LoVo (cell line): ENCODE measurements at regions not wholly inside any gene's neighbourhood (a gene's known extent, or its start where the extent isn't known, plus 50 kb on each side); places are given as distances from the start of the nearest gene placed in this dataset.
"Not testable (repeated sequence)": the region's sequence is repeated elsewhere in the genome, so short reads cannot be mapped to it uniquely, and the experiment has no call there.

Source experiments
- DNase-seq: peaks from one replicate; pipeline ENCODE4 v3.0.0-alpha.2; 2016; ENCODE audit warnings: low spot score

GRCh38 chr5:6108981-6109825 lies 269.1 kb downstream of the MED10 start:
- DNase-seq = no peak

DNA sequence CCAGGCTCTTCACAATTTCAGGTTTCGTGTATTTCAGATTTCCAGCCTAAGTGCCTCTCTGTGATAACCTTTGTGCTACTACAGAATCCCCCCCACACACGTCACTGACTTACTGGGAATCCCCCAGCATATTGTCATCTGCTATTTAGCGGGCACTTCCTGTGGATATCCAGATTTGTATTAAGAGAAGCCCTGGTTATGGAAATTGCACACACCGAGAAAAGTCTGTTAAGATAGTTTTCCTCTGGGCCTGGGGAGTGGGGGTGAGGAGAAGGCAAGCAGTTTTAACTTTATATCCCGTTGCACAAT lies 269.9 kb downstream of the MED10 start:
- no peak for DNase-seq

GRCh38 chr5:6107675-6108539 lies 270.4 kb downstream of the MED10 start:
- DNase-seq = no peak

GRCh38 chr5:6106756-6107155 lies 271.6 kb downstream of the MED10 start:
- DNase-seq = no peak

DNA sequence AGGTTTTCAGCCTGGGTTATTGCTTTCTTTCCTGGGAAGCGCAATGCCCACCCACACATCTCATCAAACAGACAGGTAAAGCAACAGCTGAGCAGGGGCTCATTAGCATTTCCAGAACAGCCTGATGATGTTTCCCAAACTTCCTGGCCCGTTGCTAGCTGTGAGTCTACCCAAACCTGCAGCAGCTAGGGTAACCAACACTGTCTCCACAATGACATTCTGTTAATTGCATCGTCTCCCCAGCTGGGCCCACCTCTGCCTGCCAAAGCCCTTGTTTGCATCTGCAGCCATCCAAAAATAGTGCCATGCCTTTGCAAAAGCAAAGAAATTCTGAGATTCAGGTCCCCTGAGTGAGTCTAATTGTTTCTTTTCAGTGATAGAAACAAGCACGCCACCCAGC lies 273.0 kb downstream of the MED10 start:
- DNase-seq = no peak

DNA sequence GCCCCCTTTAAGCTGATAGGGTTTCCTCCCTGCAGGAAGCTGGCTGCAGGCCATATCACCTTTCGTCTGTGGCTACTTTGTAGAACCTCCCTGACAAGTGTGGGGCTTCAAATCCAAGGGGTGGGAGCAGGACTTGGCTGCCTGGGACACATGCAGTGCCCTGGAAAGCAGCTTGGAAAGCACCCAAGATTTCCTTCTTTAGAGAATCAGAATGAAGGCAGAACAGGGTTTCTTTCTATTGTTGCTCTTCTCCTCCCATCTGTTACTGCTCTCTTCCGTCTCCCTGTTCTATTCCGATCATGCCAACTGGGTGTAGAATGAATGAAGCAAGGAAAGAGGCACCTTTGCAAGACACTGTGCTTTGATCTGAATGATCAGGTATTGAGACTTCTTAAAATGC lies 282.2 kb downstream of the MED10 start:
- no peak for DNase-seq

DNA sequence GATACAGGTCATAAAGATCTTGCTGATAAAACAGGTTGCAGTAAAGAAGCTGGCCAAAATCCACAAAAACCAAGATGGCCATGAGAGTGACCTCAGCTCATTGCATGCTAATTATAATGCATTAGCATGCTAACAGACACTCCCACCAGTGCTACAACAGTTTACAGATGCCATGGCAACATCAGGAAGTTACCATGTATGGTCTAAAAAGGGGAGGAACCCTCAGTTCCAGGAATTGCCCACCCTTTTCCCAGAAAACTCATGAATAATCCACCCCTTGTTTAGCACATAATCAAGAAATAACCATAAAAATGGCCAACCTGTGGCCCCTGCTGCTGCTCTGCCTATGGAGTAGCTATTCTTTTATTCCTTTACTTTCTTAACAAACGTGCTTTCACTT lies 284.2 kb downstream of the MED10 start:
- not testable (repeated sequence) for DNase-seq

DNA sequence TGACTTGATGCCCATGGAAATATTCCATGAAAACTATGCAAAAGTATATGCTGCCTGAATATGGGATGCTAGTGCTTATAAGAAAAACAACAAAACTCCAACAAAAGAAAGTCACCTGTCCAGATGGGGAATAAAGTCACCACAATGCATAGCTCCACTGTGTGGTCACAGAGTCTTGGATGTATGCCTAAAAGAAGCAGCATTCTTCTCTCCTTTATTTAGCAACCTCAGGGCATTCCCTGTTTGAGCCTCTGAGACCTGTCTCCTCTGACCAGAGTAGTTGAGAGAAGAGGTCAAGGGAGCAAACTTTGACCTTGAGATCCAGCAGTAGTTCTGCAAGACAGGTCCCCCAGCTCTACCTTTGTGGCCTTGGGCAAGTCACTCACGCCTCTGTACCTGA lies 287.5 kb downstream of the MED10 start:
- DNase-seq = no peak

- DNase-seq = no peak
These were observed 288.2 kb downstream of the MED10 start for GRCh38 chr5:6090079-6090654.

DNA sequence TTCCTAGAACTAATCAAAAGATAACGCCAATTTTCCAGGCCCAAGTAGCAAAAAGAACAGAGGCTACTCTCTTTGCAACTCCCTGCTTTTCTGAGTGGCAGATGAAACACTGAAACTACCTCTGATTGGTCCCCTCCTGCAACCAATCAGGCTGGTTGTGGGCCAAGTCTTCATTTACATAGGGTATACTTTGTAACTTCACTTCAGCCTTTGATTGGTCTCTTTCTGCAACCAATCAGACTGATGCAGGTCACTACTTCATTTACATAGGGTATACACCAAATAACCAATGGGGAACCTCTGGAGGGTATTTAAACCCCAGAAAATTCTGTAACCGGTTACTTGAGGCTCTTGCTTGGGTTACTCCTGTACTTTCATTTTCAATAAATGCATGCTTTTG lies 289.6 kb downstream of the MED10 start:
- no peak for DNase-seq

DNA sequence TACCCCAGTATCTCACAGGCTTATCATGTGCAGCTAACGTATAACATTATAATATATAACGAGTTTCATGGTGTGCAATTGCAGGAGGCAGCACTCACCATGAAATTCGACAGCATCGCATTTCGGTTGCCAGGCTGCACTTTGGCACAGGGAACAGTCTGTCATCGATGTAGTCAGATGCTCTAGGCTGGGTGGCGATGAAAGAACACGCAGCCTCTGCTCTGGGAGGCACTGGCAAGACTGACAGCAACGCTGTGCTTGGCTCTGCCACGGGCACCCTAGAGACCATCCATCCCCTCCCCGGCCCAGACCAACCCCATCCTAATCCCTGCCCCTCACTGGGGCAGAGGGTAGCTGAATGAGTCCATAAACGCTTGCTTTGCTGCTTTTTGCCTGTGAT lies 290.8 kb downstream of the MED10 start:
- DNase-seq = no peak

- no peak for DNase-seq
These were observed 291.5 kb downstream of the MED10 start for GRCh38 chr5:6086871-6087270.

GRCh38 chr5:6085341-6085860 lies 292.9 kb downstream of the MED10 start:
- DNase-seq = no peak

DNA sequence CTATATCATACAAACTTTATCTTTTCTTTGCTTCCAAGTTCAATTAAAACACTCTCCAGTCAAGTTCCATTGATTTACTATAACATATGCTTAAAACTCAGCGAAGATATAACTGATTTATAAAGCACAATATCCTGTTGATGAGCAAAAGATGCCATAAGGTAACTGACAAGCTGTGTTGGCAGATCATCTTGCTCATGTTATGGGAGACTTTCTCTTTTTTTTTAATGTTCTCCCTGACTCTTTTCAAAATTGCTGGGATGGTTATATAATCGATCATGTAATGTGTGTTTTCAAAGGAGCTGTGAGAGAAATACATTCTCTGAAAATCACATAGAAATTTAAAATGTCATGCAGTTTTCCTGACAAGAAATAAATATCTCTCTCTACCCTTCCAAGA lies 293.5 kb downstream of the MED10 start:
- DNase-seq = no peak

DNA sequence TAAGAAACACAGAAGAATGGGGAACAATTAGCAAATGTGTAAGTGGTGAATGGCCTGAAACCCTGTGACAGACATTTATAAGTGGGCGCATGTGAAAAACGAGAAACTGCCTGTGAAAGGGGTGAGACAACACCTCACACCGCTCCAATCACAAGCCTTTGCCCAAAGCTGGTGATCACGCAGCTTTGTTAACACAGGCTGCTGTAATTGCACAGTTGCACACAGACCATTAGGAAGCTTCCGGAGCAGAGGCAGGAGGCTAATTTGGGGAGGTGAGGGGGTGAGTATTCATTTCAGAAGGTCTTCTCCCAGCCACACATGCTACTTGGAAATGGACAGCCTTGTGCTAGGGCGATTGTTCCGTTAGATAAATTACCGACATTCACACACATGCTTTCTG lies 294.0 kb downstream of the MED10 start:
- DNase-seq = no peak

DNA sequence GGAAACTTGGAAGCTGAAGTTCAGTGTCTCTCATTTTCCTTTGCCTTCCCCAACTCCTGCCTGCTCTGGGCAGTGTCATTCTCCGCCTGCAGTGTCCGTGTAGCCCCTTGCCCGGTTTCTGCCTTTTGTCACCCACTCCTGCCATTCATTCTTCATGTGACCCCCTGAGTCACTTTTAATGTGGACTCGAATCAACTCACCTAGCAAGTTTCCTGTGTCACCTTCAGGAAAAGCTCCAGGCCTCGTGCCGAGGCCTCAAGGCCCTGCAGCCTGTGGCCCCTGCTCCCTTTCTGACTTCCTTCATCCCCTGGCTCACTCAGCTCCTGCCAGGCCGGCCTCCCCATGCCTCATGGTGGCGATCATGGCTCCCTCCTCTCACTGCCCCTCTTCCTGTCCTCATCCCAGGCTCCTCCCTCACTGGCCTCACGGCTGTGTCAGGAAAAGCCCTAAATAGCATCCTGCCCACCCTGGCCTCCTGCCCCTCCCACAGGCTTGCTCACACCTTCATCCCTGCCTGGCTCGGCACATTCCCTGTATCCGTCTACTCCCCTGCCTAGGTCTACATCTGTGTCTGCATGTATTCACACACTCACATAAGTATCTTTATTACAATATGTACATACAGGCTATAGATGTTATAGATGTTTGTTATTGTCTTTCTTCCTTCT lies 294.9 kb downstream of the MED10 start:
- DNase-seq = no peak

DNA sequence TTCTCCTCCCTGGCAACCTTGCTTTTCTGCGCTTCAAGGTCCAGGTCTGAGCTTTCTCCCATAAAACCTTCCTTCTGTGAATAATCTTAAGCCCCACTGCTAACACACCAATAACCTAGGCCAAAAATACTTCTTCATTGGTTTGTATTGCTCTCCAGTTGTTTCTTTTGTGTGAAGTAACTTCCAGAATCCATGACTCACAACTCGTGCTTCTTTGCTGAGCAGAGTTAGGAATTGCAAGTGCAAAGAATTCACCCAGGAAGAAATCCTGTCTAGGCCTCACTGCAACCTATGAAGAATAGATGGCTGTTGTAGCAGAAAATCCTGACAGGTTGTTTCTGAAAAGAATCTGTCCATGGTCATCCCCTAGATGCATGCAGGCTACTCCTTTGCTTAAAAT lies 295.7 kb downstream of the MED10 start:
- DNase-seq = no peak

- DNase-seq = no peak
These were observed 296.6 kb downstream of the MED10 start for GRCh38 chr5:6081727-6082210.

DNA sequence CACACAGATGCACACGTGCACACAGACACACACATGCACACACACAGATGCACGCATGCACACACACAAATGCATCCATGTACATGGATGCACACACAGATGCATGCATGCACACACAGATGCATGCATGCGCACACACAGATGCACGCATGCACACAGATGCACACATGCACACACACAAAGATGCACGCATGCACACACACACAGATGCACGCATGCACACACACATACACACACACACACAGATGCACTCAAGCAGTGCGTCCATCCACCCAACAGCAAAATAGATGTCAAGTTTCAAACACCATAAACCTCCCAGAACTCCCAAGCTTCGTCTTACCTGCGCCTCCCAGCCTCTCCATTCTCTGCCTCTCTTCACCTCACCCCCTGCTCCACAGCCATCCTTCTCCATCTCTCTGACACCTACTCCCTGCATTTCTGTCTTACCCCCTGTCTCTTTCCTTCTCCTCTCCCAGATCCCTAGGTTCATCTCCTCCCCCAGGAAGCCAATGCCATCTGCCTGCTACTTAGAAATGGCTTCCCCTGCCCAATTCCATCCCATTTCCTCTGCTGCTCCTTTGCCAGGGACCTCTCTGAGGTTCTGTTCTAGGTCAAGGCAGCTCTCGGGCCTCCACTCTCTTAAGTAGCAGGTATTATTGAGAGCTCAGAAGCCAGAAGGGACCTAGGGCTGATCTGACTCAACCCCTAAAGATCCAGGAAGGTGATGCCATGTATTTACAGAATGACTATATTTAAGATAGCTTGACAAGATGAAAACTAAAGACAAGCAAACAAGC lies 297.2 kb downstream of the MED10 start:
- DNase-seq = no peak

DNA sequence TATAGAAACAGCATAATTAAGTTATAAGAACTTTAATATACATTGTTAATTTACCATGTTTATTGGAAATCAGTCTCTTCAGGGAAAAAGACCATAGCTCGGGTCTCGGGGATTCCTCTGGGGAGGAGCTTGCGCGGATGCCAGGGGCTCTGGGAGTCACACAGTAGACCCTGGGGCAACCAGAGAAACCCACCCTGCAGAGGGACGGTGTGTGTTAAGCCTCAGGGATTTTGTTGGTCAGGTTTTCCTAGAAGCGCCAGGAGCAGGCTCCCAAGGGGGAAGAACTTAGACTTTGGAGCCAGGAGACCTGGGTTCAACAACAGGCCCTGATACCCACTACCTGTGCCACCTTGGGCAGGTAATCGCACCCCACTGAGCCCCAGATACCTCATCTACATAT lies 297.9 kb downstream of the MED10 start:
- no peak for DNase-seq

DNA sequence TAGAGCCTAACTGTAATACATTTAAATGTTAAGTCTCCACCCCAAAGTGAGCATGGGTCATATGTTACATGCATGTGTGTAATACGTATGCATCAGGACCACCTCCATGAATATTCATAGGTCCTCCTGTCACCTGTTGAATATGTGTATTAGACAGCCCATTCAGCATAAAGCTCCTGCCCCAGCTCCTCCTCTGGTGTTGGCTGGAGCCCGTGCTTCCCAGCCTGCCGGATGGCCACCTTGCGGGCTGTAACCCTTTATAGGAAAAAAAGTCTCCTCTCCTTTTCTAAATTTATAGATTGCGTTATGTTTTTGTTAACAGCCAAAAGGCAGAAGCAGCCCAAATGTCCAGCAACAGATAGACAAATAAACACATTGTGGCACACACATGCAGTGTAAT lies 299.5 kb downstream of the MED10 start:
- DNase-seq = no peak
